Erythroblast (primary cell): ENCODE measurements at regions not wholly inside any gene's neighbourhood (a gene's known extent, or its start where the extent isn't known, plus 50 kb on each side); places are given as distances from the start of the nearest gene placed in this dataset.

ENCODE experiments used
- GATA1 ChIP-seq: IDR thresholded peaks from 2 replicates; pipeline ENCODE4 v1.6.1; 2011; ENCODE audit warnings: low read depth, mild to moderate bottlenecking, control low read depth, low read length, moderate library complexity
- POLR2A ChIP-seq: IDR thresholded peaks from 2 replicates; pipeline ENCODE4 v1.6.1; 2011; ENCODE audit warnings: mild to moderate bottlenecking, low read length

GRCh38 chr7:94228678-94229077, 166.0 kb upstream of the COL1A2 start:
- TF ChIP-seq POLR2A (no peak), GATA1 (no peak)
